ENCODE measurements at regions not wholly inside any gene's neighbourhood (a gene's known extent, or its start where the extent isn't known, plus 50 kb on each side); places are given as distances from the start of the nearest gene placed in this dataset.

DNA sequence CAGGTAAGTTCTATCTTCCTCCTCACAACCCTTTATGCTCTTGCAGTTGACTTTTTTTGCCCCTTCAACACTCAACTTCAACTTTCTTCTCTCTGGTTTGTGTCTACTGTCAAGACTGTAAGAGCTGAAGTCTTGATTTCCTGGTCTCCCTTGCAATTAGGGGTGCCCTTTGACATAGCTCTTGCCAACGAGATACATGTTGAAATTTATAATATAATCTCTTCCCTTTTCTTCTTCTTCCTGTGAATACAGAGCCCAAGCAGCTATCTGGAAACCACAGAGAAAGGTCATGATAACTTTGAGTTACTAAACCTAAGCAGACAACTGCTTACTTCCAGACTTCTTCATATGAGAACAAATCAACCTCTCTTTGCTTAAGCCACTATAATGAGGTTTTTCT, 163.5 kb downstream of the MC4R start:
- H3K4me3 ChIP-seq (ENCODE audit: low read depth, low read length): no peak overlapping the region
- TF ChIP-seq, protein P1, sequence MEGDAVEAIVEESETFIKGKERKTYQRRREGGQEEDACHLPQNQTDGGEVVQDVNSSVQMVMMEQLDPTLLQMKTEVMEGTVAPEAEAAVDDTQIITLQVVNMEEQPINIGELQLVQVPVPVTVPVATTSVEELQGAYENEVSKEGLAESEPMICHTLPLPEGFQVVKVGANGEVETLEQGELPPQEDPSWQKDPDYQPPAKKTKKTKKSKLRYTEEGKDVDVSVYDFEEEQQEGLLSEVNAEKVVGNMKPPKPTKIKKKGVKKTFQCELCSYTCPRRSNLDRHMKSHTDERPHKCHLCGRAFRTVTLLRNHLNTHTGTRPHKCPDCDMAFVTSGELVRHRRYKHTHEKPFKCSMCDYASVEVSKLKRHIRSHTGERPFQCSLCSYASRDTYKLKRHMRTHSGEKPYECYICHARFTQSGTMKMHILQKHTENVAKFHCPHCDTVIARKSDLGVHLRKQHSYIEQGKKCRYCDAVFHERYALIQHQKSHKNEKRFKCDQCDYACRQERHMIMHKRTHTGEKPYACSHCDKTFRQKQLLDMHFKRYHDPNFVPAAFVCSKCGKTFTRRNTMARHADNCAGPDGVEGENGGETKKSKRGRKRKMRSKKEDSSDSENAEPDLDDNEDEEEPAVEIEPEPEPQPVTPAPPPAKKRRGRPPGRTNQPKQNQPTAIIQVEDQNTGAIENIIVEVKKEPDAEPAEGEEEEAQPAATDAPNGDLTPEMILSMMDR (IDR thresholded peaks at IDR 0.05; ENCODE audit: control insufficient read depth, extremely low read depth, insufficient read depth): no peak
- DNase-seq (ENCODE audit: low read depth): no peak

DNA sequence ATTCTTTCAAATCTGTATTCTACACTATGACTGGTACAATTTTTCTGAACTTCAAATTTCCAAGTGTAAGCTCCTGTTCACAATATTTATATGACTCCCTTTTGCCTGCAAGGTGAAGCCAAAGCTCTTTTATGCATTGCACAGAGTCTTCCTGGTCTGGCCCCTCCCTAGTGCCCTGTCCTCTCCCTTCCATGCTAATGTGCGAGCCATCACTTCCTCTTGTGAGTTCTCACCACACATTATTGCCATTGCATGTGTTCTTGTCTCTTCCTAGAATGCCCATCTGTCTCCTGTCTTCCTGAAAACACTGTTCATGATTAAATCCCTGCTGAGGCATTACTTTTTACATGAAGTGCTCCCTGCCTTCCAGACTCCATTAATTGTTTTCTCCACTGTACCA, 169.9 kb downstream of the MC4R start:
- no peak overlapping the region for H3K4me3 ChIP-seq (ENCODE audit: low read depth, low read length)
- TF ChIP-seq, protein P1 (IDR thresholded peaks at IDR 0.05; ENCODE audit: control insufficient read depth, extremely low read depth, insufficient read depth): no peak
- no peak for DNase-seq (ENCODE audit: low read depth)

DNA sequence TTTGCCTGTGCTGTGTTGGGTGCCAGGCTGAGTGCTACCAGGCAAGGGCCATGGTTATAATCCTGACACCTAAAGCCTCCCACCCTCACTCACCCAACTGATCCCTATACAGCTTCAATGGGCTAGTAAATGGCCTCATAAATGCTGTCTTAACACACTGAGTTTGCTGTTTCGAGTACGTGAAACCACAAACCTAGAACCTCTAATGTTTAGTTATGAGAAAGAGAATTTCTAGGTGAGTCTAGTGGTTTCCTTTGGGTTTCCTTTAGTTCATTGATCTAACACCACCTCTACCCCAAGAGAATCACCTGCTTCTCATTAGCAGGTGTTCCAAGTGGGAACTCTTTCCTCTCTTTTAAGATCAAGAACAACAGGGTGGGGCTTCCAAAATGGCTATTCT, 172.0 kb downstream of the MC4R start:
- no peak overlapping the region for H3K4me3 ChIP-seq (ENCODE audit: low read depth, low read length)
- TF ChIP-seq, protein P1 (IDR thresholded peaks at IDR 0.05; ENCODE audit: control insufficient read depth, extremely low read depth, insufficient read depth): no peak
- no peak for DNase-seq (ENCODE audit: low read depth)

DNA sequence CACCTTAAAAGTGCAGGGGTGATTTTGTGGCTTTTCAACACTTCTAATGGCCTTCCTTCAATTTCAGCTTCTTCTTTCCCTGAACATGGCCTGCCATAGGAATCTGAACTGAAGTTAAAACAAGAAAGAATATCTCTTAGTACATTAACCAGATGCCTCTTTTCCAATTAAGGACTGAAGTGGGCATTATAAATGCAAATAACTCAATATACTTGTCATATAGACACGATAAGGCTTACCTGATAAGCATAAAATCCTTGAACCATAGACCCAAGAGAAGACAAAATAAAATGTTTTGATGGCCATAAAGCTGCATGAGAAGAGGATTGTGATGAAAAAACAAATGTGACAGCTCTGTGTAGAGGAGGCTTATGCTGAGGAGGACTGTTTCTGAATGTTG, 173.1 kb downstream of the MC4R start:
- H3K4me3 ChIP-seq (ENCODE audit: low read depth, low read length): no peak overlapping the region
- DNase-seq (ENCODE audit: low read depth): no peak
- TF ChIP-seq, protein P1 (IDR thresholded peaks at IDR 0.05; ENCODE audit: control insufficient read depth, extremely low read depth, insufficient read depth): no peak

- no peak for DNase-seq (ENCODE audit: low read depth)
- no peak overlapping the region for H3K4me3 ChIP-seq (ENCODE audit: low read depth, low read length)
- TF ChIP-seq, protein P1 (IDR thresholded peaks at IDR 0.05; ENCODE audit: control insufficient read depth, extremely low read depth, insufficient read depth): no peak
Observed at GRCh38 chr18:60197671-60198462, 174.7 kb downstream of the MC4R start.

GRCh38 chr18:60196836-60197606, 175.6 kb downstream of the MC4R start:
- TF ChIP-seq, protein P1 (IDR thresholded peaks at IDR 0.05; ENCODE audit: control insufficient read depth, extremely low read depth, insufficient read depth): no peak
- H3K4me3 ChIP-seq (ENCODE audit: low read depth, low read length): no peak overlapping the region
- DNase-seq (ENCODE audit: low read depth): no peak
